HG03432 (cell line): ENCODE measurements at regions not wholly inside any gene's neighbourhood (a gene's known extent, or its start where the extent isn't known, plus 50 kb on each side); places are given as distances from the start of the nearest gene placed in this dataset.
A peak's percentile ranks its signal among the peaks of the same experiment; 100 is the strongest.

ENCODE experiments used
- ATAC-seq: cut with Tn5 transposase; IDR thresholded peaks from one replicate; pipeline ENCODE4 v1.9.1; 2021; ENCODE audit warnings: mild to moderate bottlenecking, moderate library complexity; ENCODE audit not compliant: unreplicated experiment

DNA sequence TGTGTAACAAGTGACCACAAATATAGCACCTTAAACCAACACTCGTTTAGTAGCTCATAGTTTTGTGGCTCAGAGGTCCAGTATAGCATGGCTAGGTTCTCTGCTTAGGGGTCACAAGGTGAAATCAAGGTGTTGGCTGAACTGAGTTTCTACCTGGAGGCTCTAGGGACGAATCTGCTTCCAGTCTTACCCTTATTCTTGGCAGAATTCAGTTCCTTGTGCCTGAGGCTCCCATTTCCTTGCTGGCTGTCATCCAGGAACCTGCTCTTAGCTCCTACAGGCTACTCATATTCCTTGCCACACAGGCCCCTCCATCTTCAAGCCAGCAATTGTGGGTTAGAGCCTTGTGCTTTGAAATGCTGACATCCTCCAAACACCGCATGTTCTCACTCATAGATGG, 212.3 kb upstream of the CDH13 start:
- ATAC-seq: no peak

DNA sequence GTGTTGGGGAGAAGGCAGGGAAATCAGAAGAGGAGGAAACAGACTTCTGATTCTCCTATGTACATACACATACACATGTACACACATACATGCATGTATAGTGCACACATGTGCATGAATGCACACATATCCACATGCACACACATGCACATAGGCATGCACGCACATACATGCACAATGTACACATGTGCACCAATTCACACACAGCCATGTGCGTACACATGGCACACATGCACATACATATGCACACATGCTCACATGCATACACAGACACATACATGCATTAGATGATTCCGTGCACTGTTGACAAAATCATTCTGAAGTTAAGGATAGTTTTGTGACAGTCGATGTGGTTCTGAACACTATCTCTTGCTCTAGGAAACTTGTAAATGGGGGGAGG, 214.0 kb upstream of the CDH13 start:
- ATAC-seq: no peak

DNA sequence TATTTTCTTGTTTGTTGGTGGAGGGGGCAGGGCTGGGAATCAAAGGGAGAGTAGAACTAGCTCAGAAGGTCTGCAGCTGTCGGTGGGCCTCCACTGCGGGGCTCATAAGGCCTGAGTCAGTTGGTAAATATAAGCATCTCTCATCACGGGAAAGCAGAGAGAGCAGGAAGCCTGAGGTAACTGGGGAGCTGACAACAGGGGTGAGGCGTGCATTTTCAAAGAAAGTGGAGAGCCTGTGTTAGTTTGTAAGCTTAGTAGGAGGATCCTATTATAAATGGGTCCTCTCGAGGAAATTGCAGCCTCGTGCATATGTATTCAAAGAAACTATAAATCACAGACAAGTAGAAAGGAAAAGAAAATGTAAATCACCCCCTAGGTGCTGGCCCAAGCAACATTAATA, 221.0 kb upstream of the CDH13 start:
- ATAC-seq: no peak

DNA sequence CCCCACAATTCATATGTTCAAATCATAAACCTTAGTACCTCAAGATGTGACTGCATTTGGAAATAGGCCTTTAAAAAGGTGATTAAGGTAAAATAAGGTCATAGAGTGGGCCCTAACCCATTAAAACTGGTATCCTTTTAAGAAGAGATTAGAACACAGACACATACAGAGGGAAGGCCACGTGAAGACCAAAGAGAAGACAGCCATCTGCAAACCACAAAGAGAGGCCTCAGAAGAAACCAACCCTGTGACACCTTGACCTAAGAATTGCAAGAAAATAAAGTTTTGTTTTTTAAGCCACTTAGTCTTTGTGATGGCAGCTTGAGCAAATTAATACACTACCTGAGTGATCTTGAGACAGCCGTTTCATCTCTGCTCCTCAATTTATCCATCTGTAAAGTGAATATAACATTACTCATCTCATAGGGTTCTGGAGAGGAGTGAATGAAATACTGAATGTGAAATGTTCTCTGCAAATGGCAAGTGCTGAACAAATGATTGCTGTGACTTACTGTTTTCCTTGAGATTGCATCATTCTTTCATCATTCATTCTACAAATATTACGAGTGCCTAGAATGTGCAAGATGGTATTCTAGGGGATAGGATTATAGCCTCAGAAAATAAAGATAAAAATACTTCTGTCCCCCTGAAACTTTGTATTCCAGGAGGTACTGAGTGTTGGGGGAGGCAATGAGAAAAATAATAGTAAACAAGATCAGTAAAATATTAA, 222.0 kb upstream of the CDH13 start:
- ATAC-seq: no peak

DNA sequence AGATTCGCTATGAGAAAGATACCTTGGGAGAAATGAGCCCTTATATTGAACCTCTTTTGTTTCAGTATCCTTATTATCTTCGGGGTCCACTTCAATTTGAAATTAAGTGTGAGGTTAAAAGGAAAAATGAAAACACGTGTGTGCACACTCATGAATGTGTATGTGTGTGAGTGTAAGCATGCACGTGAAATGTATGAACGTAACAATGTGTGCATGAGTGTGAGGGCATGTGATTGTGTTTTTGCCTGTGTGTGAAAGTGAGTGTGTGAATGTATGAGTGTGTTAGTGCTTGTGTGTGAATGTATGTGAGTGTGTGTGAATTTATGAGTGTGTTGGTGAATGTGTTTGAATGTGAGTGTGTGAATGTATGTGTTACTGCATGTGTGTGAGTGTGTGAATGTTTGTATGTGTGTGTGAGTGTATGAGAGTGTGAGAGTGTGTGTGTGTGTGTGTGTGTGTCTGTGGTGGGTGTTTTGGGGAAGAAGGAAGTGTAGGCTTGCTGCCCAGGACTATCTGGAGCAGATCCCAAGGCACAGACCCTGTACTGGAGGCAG, 224.0 kb upstream of the CDH13 start:
- no peak for ATAC-seq

DNA sequence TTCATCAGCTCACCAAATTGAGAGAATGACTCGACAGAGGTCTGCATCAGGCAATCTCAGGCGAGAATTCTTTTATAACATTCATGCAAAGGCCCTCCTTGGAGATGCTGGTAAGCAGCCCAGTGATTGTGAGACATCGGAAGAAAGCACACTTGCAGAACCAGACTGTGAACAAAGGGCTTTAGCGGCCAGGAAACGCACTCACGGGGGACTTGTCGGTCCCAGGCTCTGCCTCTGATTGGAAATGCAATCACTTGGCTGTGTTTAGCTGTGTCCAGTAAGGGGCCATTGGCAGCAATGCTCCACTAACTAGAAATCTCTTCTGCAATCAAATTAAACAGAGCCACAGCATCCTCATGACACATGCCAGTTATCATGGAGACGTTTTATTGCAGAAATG, 226.7 kb upstream of the CDH13 start:
- ATAC-seq: no peak

DNA sequence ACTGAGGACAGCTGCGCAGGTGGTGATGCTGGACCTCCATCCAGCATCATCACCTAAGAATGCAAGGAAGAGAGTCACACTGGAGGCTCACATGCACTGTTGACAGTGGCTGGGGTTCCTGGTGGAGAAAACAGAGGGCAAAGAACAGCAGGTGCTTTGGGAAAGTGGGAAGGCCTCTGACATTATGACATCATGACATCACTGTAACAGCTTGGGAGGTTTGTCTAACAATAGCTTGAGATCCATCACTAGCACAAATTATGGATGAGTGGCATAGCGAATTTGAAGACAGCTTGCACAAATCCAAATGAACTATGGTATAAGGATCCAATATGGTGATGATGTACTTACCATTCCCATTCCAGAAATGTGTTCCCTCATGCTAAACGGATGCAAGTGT, 226.5 kb upstream of the MPHOSPH6 start:
- no peak for ATAC-seq

DNA sequence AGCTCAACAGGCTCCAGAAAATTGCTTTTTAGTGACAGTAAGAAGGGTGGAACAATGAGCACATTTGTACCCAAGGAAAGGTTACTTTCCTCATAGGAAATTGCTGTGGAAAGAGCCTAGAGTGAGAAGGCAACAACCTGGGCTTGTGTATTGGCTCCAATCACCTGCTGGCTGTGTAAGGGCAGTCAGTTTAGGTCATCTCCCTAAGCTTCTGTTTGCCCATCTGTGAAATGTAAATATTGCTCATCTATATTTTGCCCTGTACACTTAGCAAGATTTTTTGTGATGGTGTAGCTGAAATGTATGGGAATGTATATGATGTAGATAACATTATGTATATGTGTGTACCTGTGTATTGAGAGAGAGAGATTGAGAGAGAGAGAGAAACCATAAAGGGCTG, 225.2 kb upstream of the MPHOSPH6 start:
- ATAC-seq: no peak

DNA sequence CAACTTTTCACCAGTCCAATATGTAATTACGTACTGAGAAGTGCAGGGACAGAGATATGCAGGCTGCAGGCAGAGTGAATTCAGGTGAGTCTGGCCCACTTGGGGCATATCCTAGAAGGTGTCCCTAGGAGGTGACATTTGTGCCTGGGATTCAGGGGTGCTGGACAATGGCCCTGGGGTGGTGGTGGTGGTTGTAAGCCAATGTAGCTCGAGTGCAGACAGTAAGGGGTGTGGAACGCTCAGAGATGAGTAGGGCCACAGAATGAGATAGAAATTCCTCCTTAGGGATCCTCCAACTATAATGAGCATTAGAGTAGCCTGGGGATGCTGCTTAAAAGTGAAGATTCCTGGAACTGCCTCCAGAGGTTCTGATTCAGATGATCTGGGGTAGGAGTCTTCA, 221.7 kb upstream of the MPHOSPH6 start:
- no peak for ATAC-seq

DNA sequence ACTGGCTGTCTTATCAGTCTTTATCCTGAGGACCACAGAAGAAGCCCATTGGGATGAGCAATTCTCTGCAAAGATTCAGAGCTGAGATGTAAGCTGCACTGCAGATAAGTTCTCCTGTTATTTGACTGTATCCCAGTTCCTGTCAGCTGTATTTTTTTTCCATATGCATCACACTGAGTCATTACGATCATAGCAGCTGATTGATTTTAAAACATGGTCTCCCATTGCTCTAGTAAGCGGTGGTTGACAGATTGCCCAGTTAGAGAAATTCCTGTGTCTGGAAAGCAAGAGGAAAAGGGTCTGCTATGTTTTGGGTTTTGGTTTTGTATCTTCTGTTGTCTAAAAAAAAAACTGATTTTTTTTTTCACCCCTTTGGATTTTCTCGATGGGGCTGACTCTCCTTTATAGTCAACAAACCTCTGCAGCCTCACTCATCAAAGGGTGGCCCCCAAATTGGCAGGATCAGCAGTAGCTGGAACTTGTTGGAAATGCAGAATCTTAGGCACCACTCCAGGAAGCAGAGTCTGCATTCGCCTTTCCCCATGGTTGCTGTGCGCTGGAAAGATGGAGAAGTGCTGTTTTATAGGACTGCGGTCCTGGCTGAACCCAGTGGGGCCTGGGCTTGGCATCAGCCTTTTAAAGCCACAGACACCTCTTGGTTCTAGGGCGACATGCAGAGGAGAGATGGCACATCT, 220.1 kb upstream of the MPHOSPH6 start:
- no peak for ATAC-seq

DNA sequence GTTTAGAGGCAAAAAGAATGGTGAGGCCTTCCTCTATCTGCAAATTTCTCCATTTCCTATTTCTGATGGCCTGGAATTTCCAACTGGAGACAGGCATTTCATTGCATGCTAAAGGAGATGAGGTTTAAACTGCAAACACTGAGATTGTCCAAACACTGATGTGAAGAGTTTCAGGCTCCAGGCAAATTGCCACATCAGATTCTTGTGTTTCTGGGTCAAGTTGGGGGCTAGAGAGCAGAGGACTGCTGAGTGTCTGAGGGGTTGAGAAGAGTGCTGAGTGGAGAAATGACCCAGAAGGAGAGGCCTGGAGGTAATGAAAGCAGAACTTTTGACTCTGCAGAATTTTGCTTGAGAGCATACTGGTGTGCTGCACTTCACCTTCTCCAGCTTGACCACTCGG, 216.7 kb upstream of the MPHOSPH6 start:
- no peak for ATAC-seq

DNA sequence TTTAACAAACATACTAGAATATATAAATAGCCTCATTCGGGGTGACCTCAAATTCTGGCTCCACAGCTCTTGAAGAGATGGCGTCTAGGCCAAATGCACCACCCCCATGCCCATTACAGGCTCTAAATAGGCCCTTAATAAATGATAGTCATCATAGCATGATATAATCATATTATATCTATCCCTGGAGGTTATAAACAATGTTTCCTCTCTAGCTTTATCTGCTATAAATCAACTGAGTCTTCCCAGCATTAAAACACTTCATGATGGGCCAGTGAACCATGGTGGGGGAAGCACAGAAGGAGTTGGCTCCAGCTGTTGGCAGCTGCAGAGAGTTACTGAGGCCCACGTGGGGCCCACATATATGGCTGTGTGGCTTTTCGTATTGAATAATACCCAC, 214.9 kb upstream of the MPHOSPH6 start:
- ATAC-seq: no peak

DNA sequence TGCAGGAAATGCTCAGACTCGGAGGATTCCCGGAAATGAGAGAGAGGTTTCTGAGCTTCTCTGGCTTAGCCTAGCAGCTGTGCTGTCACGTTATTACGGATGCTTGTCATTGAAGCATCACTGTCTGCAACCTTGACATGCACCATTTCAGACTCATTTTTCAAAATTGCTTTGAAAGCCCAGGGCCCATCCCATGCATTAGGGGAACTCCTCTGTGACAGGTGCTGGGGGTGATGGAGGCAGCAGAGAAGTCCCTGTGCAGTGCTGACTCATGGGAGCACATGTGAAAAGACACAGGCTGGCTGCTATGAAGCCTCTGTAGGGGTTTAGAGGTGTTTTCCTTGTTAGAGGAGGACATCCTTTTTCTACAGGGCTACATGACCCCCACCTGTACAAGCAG, 214.0 kb upstream of the MPHOSPH6 start:
- peak; percentile 69 for ATAC-seq

DNA sequence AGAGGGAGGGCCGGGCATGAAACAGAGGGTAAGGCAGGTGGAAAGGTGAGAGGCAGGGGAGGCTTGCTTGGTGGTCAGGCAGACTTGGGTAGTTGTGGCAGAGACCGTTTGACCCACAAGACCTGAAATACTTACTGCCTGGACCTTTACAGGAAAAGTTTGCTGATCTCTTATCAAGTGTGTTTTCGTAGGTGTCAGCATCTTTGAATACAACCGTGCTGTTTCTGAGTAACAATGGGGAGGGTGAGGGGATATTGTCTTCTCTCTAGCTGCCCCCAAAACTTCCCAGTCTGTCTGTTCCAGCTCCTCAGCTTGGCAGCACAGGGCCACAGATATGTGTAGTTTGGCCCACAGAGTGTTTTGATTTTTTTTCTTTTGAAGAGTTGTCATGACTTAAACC, 212.5 kb upstream of the MPHOSPH6 start:
- ATAC-seq: no peak

DNA sequence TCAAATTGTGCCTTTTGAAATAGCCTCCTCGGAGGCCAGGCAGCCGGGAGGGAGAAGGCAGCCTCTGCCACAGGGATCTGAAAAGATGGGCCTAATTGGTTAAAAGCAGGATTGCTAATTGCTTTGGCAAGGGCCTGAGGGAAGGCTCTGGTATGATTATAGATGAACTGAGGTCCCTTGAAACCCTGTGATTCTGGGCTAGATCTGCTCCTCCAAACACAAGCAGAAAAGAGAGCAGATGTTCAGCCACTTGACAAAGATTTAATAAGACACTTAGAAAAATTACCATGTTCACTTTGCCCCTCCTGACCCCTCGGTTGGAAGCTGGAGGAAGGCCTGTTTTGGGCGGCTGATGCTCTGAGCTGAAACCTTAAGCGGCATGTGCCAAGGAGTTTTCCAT, 209.5 kb upstream of the MPHOSPH6 start:
- no peak for ATAC-seq

DNA sequence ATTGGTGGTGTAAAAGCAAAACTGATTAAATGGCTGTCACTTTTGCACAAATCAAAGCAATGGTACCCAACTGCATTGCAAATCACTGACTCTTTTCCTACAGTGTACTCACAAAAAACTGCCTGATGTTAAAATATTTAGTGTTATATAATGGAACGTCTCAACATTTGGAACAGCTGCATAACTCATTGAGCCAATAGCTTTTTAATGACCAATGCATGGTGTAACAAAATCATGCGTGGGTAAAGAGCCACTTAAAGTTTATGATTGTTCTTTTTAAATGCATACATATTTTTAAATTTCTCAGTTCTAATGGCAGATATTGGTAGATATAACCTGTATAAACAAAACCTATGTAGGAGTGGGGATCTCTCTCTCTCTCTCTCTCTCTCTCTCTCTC, 204.0 kb upstream of the MPHOSPH6 start:
- ATAC-seq: no peak

DNA sequence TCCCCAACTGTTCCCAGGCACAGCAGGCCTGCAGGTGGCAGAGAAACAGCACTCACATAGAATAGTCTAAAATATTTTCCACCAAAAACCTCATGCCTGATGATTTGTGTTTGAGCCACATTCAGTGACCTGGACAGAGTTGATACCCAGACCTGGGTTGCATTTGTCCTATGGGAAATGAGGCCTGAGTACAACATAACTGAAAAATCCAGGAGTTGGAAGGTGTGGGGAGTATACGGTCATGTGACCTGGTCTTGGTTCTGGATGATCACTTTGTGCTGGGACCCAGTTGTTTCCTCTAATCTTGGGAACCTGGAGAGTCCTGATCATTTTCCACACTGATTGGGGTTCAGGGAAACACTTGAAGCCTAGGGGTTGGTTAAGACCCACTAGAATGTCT, 200.3 kb upstream of the MPHOSPH6 start:
- ATAC-seq: no peak

DNA sequence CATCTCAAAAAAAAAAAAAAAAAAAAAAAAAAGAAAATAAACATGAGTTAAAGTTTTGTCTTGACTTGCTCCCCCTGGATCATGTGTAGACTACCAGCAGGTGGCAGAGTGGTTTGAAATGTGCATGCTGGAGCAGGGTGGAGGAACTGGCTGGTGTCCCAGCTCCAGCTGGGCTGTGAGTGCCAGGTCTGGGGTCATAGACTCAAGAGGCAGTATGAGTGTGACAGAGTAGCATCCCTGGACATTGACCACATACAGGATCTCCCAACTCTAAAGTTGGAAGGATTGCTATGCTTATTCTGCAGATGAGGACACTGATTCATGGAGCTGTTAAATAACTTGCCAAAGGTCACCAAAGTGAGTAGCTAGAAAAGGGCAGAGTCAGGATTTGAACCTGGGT, 198.0 kb upstream of the MPHOSPH6 start:
- no peak for ATAC-seq

DNA sequence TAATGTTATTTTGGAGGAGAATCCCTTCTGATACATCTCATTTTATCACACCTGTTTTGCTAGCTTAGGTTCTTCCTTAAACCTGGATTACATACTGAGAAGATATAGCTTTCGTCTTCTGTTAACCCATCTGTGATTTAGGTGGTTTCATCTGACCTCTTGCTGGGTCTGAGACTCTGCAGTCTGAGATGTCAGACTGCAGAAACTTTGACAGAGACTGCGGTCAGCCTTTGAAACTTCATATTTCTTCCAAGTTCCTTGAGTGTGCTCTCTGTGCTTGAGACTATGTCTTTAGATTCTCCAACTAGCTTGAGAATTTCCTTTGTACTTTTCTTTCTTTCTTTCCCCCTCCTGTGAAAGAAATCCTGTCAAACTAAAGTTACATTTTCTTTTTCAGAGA, 196.4 kb upstream of the MPHOSPH6 start:
- no peak for ATAC-seq

DNA sequence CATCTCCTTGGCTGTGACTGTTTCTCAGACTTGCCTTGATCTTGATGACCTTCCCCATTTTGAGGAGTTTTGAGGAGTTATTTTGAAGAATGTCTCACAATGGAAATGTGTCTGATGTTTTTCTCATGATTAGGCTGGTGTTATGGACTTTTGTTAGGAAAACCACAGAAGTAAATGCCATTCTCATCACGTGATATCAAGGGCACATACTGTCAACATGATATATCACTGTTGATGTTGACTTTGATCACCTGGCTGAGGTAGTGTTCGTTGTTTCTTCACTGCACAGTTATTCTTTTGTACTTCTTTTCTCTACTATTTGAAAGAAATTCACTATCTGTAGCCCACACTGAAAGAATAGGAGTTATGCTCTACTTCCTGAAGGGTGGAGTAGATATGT, 194.7 kb upstream of the MPHOSPH6 start:
- ATAC-seq: no peak

DNA sequence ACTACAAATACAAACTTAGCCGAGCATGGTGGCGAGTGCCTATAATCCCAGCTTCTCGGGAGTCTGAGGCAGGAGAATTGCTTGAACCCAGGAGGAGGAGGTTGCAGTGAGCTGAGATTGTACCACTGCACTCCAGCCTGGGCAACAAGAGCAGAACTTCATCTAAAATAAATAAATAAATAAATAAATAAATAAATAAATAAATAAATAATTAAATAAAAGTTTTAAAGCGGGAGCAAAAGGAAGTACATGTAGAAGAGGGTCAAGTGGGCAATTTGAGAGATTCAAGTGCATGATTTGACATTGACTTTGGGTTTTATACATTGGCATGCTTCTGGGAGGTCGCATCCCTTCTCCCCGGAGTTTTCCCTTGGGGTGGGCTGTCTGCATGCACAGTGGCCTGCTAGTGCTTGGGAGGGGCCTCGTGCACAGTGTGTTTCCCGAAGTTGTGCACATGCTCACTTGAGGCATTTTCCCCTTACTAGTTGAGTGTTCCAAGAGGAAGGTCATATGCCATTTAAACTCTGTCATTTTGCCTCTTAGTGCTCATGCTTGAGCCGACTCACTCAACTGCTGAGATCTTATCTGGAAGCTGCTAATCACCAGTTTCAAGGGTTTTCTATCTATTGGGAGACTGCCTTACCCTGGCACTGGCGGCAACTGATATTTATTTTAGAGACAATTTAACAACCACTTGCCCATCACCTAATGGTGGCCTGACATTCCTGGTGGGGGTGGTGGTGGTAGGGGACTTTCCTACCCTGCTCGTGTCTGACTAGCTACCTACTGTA, 193.2 kb upstream of the MPHOSPH6 start:
- ATAC-seq: no peak

DNA sequence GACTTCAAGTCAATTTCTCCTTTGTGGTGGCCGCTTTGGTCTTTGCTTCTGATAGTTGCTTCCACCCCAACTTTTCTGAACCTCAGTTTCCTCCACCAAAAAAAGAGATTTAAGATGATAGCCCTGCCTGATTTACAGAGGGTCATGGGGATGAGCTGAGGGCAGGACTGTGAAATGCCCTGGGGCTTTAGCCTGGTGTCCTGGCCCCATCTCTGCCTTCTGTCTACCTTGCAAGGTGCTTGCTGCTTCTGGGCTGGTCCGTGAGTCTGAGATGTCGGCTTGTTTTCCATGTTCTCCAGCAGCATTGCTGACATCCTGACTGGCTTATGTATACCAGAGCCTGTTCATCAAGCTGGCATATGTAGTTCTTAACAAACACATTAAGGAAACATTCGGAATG, 191.9 kb upstream of the MPHOSPH6 start:
- no peak for ATAC-seq
